ENCODE measurements at regions not wholly inside any gene's neighbourhood (a gene's known extent, or its start where the extent isn't known, plus 50 kb on each side); places are given as distances from the start of the nearest gene placed in this dataset.
"Not testable (repeated sequence)": the region's sequence is repeated elsewhere in the genome, so short reads cannot be mapped to it uniquely, and the experiment has no call there.

DNA sequence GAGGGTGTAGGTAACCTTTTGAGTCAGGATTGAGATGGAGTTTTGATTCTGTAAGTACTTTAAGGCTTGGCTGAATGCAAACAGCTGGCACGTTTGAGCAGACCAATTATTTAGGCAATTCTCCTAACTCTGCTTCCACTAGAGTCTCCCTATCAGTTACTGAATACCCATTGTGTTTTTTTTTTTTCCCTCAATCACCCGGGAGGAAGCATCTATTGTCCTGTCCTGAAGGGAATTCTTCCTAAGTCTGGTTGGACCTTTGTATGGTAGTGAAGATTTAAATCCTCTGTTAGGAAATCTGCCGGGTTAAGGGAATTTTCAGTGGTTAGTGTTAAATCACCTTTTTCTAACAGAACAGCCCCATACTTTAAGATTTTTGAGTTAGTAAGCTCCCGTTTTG, 571.2 kb upstream of the USP24 start:
- WGBS (ENCODE audit: insufficient coverage): no CpG with 5 or more reads among the region's 4 CpGs
- DNase-seq: no peak
- ChIA-PET POLR2A (no interaction called here), CTCF (no interaction called here)
- Histone ChIP-seq H3K4me3 (ENCODE audit: control insufficient read depth in 1 of 7, extremely low read depth in 1 of 7, insufficient read depth in 4 of 7, low read depth in 2 of 7, low read length in 6 of 7) (no peak overlapping the region), H3K27me3 (replicated peaks in 2 of 5; ENCODE audit: control insufficient read depth in 4 of 5, insufficient read depth in 5 of 5, low read length in 4 of 5) (no peaks in the 10 kb centered on the region), H3K4me1 (ENCODE audit: control extremely low read depth in 1 of 4, control insufficient read depth in 4 of 4, insufficient read depth in 4 of 4, low read length in 3 of 4) (no peaks in the 10 kb centered on the region), H3K36me3 (ENCODE audit: control insufficient read depth in 4 of 4, insufficient read depth in 4 of 4, low read length in 3 of 4) (no peaks in the 10 kb centered on the region), H3K9me3 (ENCODE audit: control extremely low read depth in 1 of 5, control insufficient read depth in 4 of 5, insufficient read depth in 2 of 5, low read depth in 1 of 5, low read length in 4 of 5) (peaks cover 0 to 6% (median 0%) of the 10 kb centered on the region in 5 experiments), H3K27ac (ENCODE audit: insufficient read depth in 1 of 2, low read depth in 1 of 2, low read length in 2 of 2, poor library complexity in 1 of 2, severe bottlenecking in 2 of 2) (no peak overlapping the region)

DNA sequence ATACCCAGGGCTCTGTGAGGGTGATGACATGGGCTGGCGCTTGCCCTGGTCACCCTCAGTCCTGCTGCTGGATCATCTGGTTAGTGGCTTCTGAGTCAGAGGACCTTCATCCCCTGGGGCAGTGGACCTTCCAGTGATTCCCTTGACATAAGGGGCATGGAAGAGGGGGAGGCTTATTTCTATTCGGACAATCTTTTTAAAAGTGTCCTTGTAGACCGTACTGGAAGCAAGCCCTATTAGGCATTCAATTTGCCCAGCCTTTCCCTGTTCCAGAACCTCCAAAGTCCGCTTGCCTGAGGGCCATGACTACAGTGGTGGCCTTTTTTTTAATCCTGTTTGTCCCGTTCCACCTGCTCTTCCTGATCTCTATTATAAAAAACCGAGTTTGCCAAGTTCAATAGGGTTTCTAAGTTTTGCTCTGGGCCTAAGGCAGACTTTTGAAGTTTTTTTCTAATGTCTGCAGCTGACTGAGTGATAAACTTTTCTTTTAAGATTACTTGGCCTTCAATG, 569.8 kb upstream of the USP24 start:
- 92% methylated on average over 6 of the region's 6 CpGs for WGBS (ENCODE audit: insufficient coverage)
- POLR2A ChIA-PET; H3K27me3 ChIP-seq (replicated peaks in 2 of 5; ENCODE audit: control insufficient read depth in 4 of 5, insufficient read depth in 5 of 5, low read length in 4 of 5); H3K27ac ChIP-seq (ENCODE audit: insufficient read depth in 1 of 2, low read depth in 1 of 2, low read length in 2 of 2, poor library complexity in 1 of 2, severe bottlenecking in 2 of 2); H3K4me1 ChIP-seq (ENCODE audit: control extremely low read depth in 1 of 4, control insufficient read depth in 4 of 4, insufficient read depth in 4 of 4, low read length in 3 of 4); H3K9me3 ChIP-seq (ENCODE audit: control extremely low read depth in 1 of 5, control insufficient read depth in 4 of 5, insufficient read depth in 2 of 5, low read depth in 1 of 5, low read length in 4 of 5); H3K4me3 ChIP-seq (ENCODE audit: control insufficient read depth in 1 of 7, extremely low read depth in 1 of 7, insufficient read depth in 4 of 7, low read depth in 2 of 7, low read length in 6 of 7); CTCF ChIA-PET; DNase-seq; H3K36me3 ChIP-seq (ENCODE audit: control insufficient read depth in 4 of 4, insufficient read depth in 4 of 4, low read length in 3 of 4): not testable (repeated sequence)

DNA sequence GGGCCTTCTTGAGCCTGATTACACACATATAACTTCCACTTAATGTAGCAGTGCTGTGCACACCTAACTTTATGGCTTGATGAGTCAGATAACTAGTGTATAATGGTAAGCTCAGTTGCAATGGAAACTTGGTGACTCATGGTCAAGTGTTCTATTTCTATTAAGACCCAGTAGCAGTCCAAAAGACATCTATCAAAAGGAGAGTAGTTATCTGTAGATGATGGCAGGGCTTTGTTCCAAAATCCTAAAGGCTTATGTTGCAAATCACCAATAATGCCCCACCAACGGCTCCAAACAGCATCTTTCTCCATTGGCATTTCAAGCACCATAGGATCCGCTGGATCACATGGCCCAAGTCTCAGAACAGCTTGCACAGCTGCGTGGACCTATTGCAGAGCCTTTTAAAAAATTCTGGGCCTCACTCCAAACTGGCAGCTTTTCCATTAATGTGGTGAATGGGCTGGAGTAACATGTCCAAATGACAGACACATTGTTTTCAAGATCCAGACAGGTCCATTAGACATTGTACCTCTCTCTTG, 566.8 kb upstream of the USP24 start:
- no peak overlapping the region for H3K27ac ChIP-seq (ENCODE audit: insufficient read depth in 1 of 2, low read depth in 1 of 2, low read length in 2 of 2, poor library complexity in 1 of 2, severe bottlenecking in 2 of 2)
- H3K27me3 ChIP-seq (replicated peaks in 2 of 5; ENCODE audit: control insufficient read depth in 4 of 5, insufficient read depth in 5 of 5, low read length in 4 of 5): no peaks in the 10 kb centered on the region
- no peaks in the 10 kb centered on the region for H3K4me1 ChIP-seq (ENCODE audit: control extremely low read depth in 1 of 4, control insufficient read depth in 4 of 4, insufficient read depth in 4 of 4, low read length in 3 of 4)
- peaks cover 0 to 2% (median 0%) of the 10 kb centered on the region in 5 experiments for H3K9me3 ChIP-seq (ENCODE audit: control extremely low read depth in 1 of 5, control insufficient read depth in 4 of 5, insufficient read depth in 2 of 5, low read depth in 1 of 5, low read length in 4 of 5)
- ChIA-PET CTCF (no interaction called here), POLR2A (no interaction called here)
- 100% methylated on average over 3 of the region's 3 CpGs for WGBS (ENCODE audit: insufficient coverage)
- no peaks in the 10 kb centered on the region for H3K36me3 ChIP-seq (ENCODE audit: control insufficient read depth in 4 of 4, insufficient read depth in 4 of 4, low read length in 3 of 4)
- no peak for DNase-seq
- no peak overlapping the region for H3K4me3 ChIP-seq (ENCODE audit: control insufficient read depth in 1 of 7, extremely low read depth in 1 of 7, insufficient read depth in 4 of 7, low read depth in 2 of 7, low read length in 6 of 7)

- Histone ChIP-seq H3K27me3 (replicated peaks in 2 of 5; ENCODE audit: control insufficient read depth in 4 of 5, insufficient read depth in 5 of 5, low read length in 4 of 5) (no peaks in the 10 kb centered on the region), H3K36me3 (ENCODE audit: control insufficient read depth in 4 of 4, insufficient read depth in 4 of 4, low read length in 3 of 4) (no peaks in the 10 kb centered on the region), H3K9me3 (ENCODE audit: control extremely low read depth in 1 of 5, control insufficient read depth in 4 of 5, insufficient read depth in 2 of 5, low read depth in 1 of 5, low read length in 4 of 5) (peaks cover 0 to 2% (median 0%) of the 10 kb centered on the region in 5 experiments), H3K4me3 (ENCODE audit: control insufficient read depth in 1 of 7, extremely low read depth in 1 of 7, insufficient read depth in 4 of 7, low read depth in 2 of 7, low read length in 6 of 7) (no peak overlapping the region), H3K4me1 (ENCODE audit: control extremely low read depth in 1 of 4, control insufficient read depth in 4 of 4, insufficient read depth in 4 of 4, low read length in 3 of 4) (no peaks in the 10 kb centered on the region), H3K27ac (ENCODE audit: insufficient read depth in 1 of 2, low read depth in 1 of 2, low read length in 2 of 2, poor library complexity in 1 of 2, severe bottlenecking in 2 of 2) (no peak overlapping the region)
- CTCF ChIA-PET: no interaction called here
- no peak for DNase-seq
- WGBS (ENCODE audit: insufficient coverage): no CpG with 5 or more reads among the region's 3 CpGs
- POLR2A ChIA-PET: no interaction called here
Observed at GRCh38 chr1:55781003-55781402, 565.8 kb upstream of the USP24 start.

DNA sequence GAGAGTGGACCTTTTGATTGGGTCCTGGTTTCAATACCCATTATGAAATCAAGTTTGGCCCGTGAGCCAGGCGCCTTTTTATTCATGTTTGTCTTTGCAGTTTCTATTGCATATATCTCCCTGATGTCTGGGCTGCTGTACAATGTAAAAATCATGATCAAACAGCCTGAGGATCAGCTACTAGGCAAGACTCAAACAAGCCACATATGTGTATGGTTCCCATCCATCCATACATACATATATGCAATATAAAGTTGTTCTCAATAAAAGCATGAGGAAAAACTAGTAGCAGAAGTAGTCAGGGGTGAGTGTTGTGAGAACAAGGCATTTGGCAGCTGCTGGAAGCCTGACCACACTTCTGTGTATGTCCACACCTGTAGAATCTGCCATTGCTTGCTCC, 562.4 kb upstream of the USP24 start:
- no peak overlapping the region for H3K27ac ChIP-seq (ENCODE audit: insufficient read depth in 1 of 2, low read depth in 1 of 2, low read length in 2 of 2, poor library complexity in 1 of 2, severe bottlenecking in 2 of 2)
- ChIA-PET POLR2A (no interaction called here), CTCF (no interaction called here)
- H3K9me3 ChIP-seq (ENCODE audit: control extremely low read depth in 1 of 5, control insufficient read depth in 4 of 5, insufficient read depth in 2 of 5, low read depth in 1 of 5, low read length in 4 of 5): peaks cover 0 to 4% (median 0%) of the 10 kb centered on the region in 5 experiments
- peaks cover 0 to 3% (median 0%) of the 10 kb centered on the region in 5 experiments for H3K27me3 ChIP-seq (replicated peaks in 2 of 5; ENCODE audit: control insufficient read depth in 4 of 5, insufficient read depth in 5 of 5, low read length in 4 of 5)
- H3K4me3 ChIP-seq (ENCODE audit: control insufficient read depth in 1 of 7, extremely low read depth in 1 of 7, insufficient read depth in 4 of 7, low read depth in 2 of 7, low read length in 6 of 7): no peak overlapping the region
- WGBS (ENCODE audit: insufficient coverage): 100% methylated on average over 2 of the region's 2 CpGs
- no peaks in the 10 kb centered on the region for H3K4me1 ChIP-seq (ENCODE audit: control extremely low read depth in 1 of 4, control insufficient read depth in 4 of 4, insufficient read depth in 4 of 4, low read length in 3 of 4)
- no peaks in the 10 kb centered on the region for H3K36me3 ChIP-seq (ENCODE audit: control insufficient read depth in 4 of 4, insufficient read depth in 4 of 4, low read length in 3 of 4)
- no peak for DNase-seq

GRCh38 chr1:55775007-55775406, 559.8 kb upstream of the USP24 start:
- CTCF ChIA-PET: no interaction called here
- WGBS (ENCODE audit: insufficient coverage): 97% methylated on average over 3 of the region's 3 CpGs

DNA sequence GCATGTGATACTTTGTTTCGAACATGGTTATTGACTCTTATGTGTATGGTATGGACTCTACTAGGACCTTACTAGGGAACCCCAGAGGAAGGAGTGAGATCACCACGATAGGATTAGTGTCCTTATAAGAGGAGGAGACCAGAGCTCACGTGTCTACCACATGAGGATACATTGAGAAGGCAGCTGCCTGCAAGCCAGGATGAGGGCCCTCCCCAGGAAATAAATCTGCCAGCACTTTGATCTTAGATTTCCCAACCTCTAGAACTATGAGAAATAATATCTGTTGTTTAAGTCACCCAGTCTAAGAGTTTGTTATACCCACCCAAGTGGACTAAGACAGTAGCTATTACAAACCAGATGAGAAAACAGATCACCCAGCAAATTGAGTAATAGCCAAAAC, 559.3 kb upstream of the USP24 start:
- ChIA-PET POLR2A (no interaction called here), CTCF (no interaction called here)
- 76% methylated on average over 3 of the region's 3 CpGs for WGBS (ENCODE audit: insufficient coverage)
- H3K4me1 ChIP-seq (ENCODE audit: control extremely low read depth in 1 of 4, control insufficient read depth in 4 of 4, insufficient read depth in 4 of 4, low read length in 3 of 4): no peaks in the 10 kb centered on the region
- H3K36me3 ChIP-seq (ENCODE audit: control insufficient read depth in 4 of 4, insufficient read depth in 4 of 4, low read length in 3 of 4): no peaks in the 10 kb centered on the region
- DNase-seq: no peak
- no peak overlapping the region for H3K27ac ChIP-seq (ENCODE audit: insufficient read depth in 1 of 2, low read depth in 1 of 2, low read length in 2 of 2, poor library complexity in 1 of 2, severe bottlenecking in 2 of 2)
- no peak overlapping the region for H3K4me3 ChIP-seq (ENCODE audit: control insufficient read depth in 1 of 7, extremely low read depth in 1 of 7, insufficient read depth in 4 of 7, low read depth in 2 of 7, low read length in 6 of 7)
- H3K9me3 ChIP-seq (ENCODE audit: control extremely low read depth in 1 of 5, control insufficient read depth in 4 of 5, insufficient read depth in 2 of 5, low read depth in 1 of 5, low read length in 4 of 5): peaks cover 0 to 4% (median 0%) of the 10 kb centered on the region in 5 experiments
- peaks cover 0 to 3% (median 0%) of the 10 kb centered on the region in 5 experiments for H3K27me3 ChIP-seq (replicated peaks in 2 of 5; ENCODE audit: control insufficient read depth in 4 of 5, insufficient read depth in 5 of 5, low read length in 4 of 5)

More at GRCh38 chr1:55775007-55775406, 559.8 kb upstream of the USP24 start:
- Histone ChIP-seq H3K9me3 (ENCODE audit: control extremely low read depth in 1 of 5, control insufficient read depth in 4 of 5, insufficient read depth in 2 of 5, low read depth in 1 of 5, low read length in 4 of 5) (peaks cover 0 to 4% (median 0%) of the 10 kb centered on the region in 5 experiments), H3K27me3 (replicated peaks in 2 of 5; ENCODE audit: control insufficient read depth in 4 of 5, insufficient read depth in 5 of 5, low read length in 4 of 5) (peaks cover 0 to 3% (median 0%) of the 10 kb centered on the region in 5 experiments), H3K4me1 (ENCODE audit: control extremely low read depth in 1 of 4, control insufficient read depth in 4 of 4, insufficient read depth in 4 of 4, low read length in 3 of 4) (no peaks in the 10 kb centered on the region), H3K4me3 (ENCODE audit: control insufficient read depth in 1 of 7, extremely low read depth in 1 of 7, insufficient read depth in 4 of 7, low read depth in 2 of 7, low read length in 6 of 7) (no peak overlapping the region), H3K27ac (ENCODE audit: insufficient read depth in 1 of 2, low read depth in 1 of 2, low read length in 2 of 2, poor library complexity in 1 of 2, severe bottlenecking in 2 of 2) (no peak overlapping the region), H3K36me3 (ENCODE audit: control insufficient read depth in 4 of 4, insufficient read depth in 4 of 4, low read length in 3 of 4) (no peaks in the 10 kb centered on the region)
- no peak for DNase-seq
- POLR2A ChIA-PET: no interaction called here

Data from common myeloid progenitor, CD34-positive (primary cell).